GM18508 (cell line): ENCODE measurements at regions not wholly inside any gene's neighbourhood (a gene's known extent, or its start where the extent isn't known, plus 50 kb on each side); places are given as distances from the start of the nearest gene placed in this dataset.

Experiments used
- ATAC-seq: cut with Tn5 transposase; IDR thresholded peaks from one replicate; pipeline ENCODE4 v1.9.1; 2021; ENCODE audit warnings: moderate number of reproducible peaks; ENCODE audit not compliant: insufficient read depth, unreplicated experiment

GRCh38 chr15:62802612-62803011 is 239.9 kb upstream of the TPM1 start:
- no peak for ATAC-seq

DNA sequence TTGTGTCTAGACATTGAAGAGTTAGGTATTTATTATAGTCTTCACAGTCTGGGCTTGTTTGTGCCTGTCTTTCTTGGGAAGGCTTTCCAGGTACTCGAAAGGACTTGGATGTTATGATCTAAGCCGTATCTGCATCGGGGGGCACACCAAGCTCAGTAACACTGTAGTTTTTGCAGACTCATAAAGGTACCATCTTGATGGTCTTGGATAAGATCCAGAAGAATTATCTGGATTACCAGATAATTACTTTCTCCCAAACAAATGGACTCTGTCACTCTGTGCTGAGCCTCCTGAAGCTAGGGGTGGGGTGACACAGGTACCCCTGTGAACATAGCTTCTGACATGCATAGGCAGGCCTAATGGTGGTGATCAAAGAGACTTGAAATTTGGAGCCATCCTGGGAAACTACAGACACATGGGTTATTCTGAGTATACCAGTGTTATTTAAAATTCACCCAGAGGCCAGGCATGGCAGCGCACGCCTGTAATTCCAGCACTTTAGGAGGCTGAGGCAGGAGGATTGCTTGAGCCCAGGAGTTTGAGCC is 238.6 kb upstream of the TPM1 start:
- no peak for ATAC-seq

DNA sequence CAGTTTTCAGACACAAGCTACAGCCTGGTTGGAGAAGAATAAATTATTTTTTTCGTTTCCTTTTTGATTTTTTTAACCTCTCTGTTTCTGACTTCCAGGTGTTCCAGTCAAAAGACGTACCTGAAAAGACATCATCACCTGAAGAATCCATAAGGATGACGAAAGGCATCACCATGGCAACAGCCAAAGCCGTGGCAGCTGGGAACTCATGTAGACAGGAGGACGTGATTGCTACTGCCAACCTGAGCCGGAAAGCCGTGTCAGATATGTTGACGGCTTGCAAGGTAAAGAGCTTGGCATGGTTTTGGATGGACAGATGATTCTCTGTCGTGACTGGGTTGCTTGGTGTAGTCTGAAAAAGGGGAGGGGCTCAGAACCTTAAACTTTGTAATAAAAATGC is 237.0 kb upstream of the TPM1 start:
- ATAC-seq, result no peak

GRCh38 chr15:62807539-62808130 is 234.9 kb upstream of the TPM1 start:
- no peak for ATAC-seq

DNA sequence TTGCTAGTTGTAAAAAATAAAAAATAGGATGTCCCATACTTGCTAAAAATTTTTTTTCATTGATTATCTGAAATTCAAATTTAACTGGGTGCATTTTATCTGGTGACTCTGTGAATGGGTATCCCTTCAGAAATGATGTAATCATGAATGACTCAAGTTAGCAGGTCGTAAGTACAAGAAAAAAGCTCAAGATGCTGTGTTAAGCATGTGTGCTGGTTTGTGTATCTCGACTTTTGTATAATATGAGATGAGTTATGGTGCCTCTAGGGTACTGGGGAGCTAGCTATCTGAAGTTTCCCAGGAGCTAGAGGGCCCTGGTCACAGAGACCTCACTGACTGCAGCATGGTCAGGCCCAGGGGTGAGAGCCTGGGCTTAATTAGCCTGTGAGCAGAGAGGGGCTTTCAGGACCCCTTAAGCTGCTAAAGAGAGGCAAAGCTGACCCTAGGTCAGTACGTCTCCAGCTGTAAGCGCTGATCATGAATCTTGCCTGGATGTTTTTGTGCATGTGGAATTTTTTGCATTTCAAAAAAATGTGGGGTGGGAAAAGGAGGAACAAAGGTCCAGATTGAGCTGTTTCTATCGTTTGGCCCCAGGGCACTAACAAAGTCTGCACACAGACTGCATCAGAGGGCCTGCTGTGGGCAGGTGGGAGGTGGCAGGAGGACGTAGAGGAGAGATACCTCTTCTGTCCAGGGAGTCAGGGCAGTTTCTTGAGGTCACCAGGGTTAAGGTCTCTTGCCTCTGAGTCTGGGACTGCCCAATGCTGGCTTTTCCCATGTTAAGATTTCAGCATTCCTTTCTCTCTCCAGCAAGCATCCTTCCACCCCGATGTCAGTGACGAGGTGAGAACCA is 233.2 kb upstream of the TPM1 start:
- no peak for ATAC-seq

GRCh38 chr15:62809968-62810260 is 232.6 kb upstream of the TPM1 start:
- no peak for ATAC-seq

- ATAC-seq, result no peak
Observed at GRCh38 chr15:62812515-62812835, 230.1 kb upstream of the TPM1 start.

GRCh38 chr15:62816342-62817069 is 226.0 kb upstream of the TPM1 start:
- ATAC-seq, result no peak

- no peak for ATAC-seq
Observed at GRCh38 chr15:62818691-62819090, 223.9 kb upstream of the TPM1 start.

GRCh38 chr15:62821384-62822131 is 221.0 kb upstream of the TPM1 start:
- no peak for ATAC-seq

- ATAC-seq, result no peak
Observed at GRCh38 chr15:62822228-62822627, 220.3 kb upstream of the TPM1 start.

DNA sequence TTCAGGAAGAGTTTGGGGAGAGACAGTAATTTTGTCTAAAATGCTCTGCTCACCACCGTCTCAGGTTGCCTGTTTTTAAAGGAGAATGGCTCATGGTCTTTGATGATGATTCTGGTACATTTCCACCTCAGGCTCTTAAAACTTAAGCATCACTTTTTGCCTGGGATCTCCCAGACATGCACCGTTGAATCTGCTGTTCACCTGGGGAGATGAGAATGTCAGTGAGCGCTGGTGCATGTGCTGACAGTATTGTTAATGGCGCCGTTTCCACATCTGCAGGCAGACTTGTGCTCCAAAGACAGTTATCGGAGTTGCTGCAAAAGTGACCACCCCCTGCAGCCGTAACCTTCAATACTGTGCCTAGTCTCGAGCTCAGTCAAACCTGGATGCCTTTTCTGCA is 219.0 kb upstream of the TPM1 start:
- ATAC-seq, result no peak

DNA sequence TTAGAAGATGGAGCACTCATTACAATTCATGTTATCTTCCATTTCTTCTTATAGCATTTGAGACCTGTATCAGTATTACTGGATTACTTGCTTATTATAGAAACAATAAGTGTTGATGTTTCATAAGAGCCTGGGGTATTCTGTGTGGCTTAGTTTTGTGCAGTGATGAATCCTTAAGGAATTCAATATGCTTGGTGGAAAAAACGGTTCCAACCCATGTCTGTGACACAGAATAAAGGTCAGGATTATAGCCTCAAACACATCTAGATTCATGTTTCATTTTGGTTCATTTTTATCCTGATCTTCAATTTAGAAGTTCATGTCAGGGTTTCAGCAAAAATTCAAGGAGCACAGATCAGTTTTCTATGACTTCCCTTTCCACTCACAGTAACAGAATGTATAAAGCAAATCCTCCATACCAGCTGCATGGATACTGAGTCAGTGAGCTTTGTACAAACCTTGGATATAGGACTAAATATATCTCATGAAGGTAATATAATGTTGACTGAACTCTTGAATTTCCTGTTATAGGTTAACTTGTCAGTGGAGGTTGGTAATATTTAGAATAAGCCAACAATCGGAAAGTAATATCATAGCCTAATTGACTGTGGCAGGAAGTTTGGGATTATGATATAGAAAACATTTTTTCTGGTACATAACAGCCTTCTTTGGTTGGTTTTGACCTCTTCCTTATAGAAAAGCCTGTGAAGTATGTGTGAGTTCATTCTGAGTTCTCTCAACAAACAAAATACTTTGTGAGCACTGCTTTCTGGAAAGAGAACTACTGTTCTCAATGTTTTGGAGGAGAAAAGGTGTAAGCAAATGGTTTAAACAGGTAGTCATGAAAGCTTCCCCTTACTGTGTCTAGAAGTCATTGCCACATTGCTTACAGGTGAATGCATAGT is 218.2 kb upstream of the TPM1 start:
- ATAC-seq, result no peak

GRCh38 chr15:62825191-62825590 is 217.4 kb upstream of the TPM1 start:
- ATAC-seq, result no peak

GRCh38 chr15:62826561-62826960 is 216.0 kb upstream of the TPM1 start:
- ATAC-seq, result no peak

DNA sequence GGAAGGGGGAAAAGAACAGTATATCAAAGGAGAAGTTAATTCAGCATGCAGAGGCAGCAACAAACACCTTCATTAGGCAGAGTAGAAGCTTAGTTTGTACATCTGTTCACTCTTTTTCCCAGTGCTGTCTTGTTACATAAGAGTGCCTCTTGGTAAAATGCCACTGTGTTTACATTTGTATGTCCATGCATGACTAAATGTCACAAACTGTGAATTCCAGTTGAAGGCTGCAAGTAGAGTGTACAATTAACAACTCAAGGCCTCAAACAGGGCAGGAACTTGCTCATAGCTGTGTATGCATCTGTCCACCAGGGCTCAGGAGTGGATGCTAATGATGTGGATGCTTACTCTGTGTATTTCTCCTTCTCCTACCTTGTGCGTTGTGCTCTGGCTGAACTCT is 214.2 kb upstream of the TPM1 start:
- no peak for ATAC-seq

DNA sequence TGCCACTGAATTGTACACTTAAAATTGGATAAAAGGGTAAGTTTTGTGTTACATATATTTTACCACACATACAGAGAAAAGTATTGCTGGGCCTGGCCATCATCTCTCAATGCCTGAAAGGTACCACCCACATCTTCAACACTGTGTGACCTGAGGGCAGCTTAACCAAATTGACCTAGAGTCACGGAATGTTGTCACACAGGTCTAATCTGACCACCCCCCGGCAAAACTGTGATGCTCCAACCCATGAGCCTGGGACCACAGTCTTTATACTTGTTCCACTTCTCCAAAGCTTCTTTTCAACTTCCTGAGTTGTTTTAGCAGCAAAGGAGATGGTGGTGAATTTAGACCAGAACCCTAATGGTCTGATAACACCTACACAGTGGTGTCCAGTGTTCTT is 210.3 kb upstream of the TPM1 start:
- no peak for ATAC-seq

GRCh38 chr15:62833646-62834045 is 208.9 kb upstream of the TPM1 start:
- no peak for ATAC-seq

GRCh38 chr15:62834686-62835329 is 207.7 kb upstream of the TPM1 start:
- ATAC-seq, result no peak
